ENCODE measurements at regions not wholly inside any gene's neighbourhood (a gene's known extent, or its start where the extent isn't known, plus 50 kb on each side); places are given as distances from the start of the nearest gene placed in this dataset.

GRCh38 chr6:145468534-145468933, 266.8 kb downstream of the EPM2A start:
- H4K20me1 ChIP-seq (ENCODE audit: control insufficient read depth, insufficient read depth, low read depth, low read length): no peaks in the 10 kb centered on the region

GRCh38 chr6:145469021-145469420, 266.3 kb downstream of the EPM2A start:
- TF ChIP-seq EZH2phosphoT487 (IDR thresholded peaks at IDR 0.05; ENCODE audit: borderline replicate concordance, low read length) (no peak), CTCF (IDR thresholded peaks at IDR 0.05; ENCODE audit: low read depth, low read length, poor library complexity, severe bottlenecking) (no peak)
- no peak overlapping the region for H3K4me2 ChIP-seq (ENCODE audit: low read length)
- H3K9me2 ChIP-seq (replicated peaks; ENCODE audit: control insufficient read depth, low read length): no peaks in the 10 kb centered on the region

More at GRCh38 chr6:145468534-145468933, 266.8 kb downstream of the EPM2A start:
- Histone ChIP-seq H3K27ac (ENCODE audit: low read depth, low read length) (no peak overlapping the region), H3K4me2 (ENCODE audit: low read length) (no peak overlapping the region), H3K4me3 (ENCODE audit: low read length) (no peak overlapping the region), H3K36me3 (ENCODE audit: control insufficient read depth, low read length) (no peaks in the 10 kb centered on the region), H3F3A (ENCODE audit: control insufficient read depth, insufficient read depth) (no peaks in the 10 kb centered on the region), H3K79me2 (ENCODE audit: control insufficient read depth, low read length) (no peaks in the 10 kb centered on the region), H3K9me3 (ENCODE audit: control insufficient read depth, insufficient read depth, low read length) (no peaks in the 10 kb centered on the region), H3K27me3 (ENCODE audit: control insufficient read depth, low read length) (no peaks in the 10 kb centered on the region), H3K9me2 (replicated peaks; ENCODE audit: control insufficient read depth, low read length) (no peaks in the 10 kb centered on the region), H3K4me1 (ENCODE audit: control insufficient read depth, low read length) (no peaks in the 10 kb centered on the region)
- TF ChIP-seq EZH2phosphoT487 (IDR thresholded peaks at IDR 0.05; ENCODE audit: borderline replicate concordance, low read length) (no peak), CTCF (IDR thresholded peaks at IDR 0.05; ENCODE audit: low read depth, low read length, poor library complexity, severe bottlenecking) (no peak)

GRCh38 chr6:145475794-145476396, 259.4 kb downstream of the EPM2A start:
- Histone ChIP-seq H4K20me1 (ENCODE audit: control insufficient read depth, insufficient read depth, low read depth, low read length) (no peaks in the 10 kb centered on the region), H3K79me2 (ENCODE audit: control insufficient read depth, low read length) (no peaks in the 10 kb centered on the region), H3K9me3 (ENCODE audit: control insufficient read depth, insufficient read depth, low read length) (no peaks in the 10 kb centered on the region), H3K9me2 (replicated peaks; ENCODE audit: control insufficient read depth, low read length) (no peaks in the 10 kb centered on the region), H3F3A (ENCODE audit: control insufficient read depth, insufficient read depth) (no peaks in the 10 kb centered on the region), H3K27me3 (ENCODE audit: control insufficient read depth, low read length) (no peaks in the 10 kb centered on the region), H3K27ac (ENCODE audit: low read depth, low read length) (no peak overlapping the region), H3K4me2 (ENCODE audit: low read length) (no peak overlapping the region), H3K4me3 (ENCODE audit: low read length) (no peak overlapping the region), H3K36me3 (ENCODE audit: control insufficient read depth, low read length) (no peaks in the 10 kb centered on the region), H3K4me1 (ENCODE audit: control insufficient read depth, low read length) (no peaks in the 10 kb centered on the region)
- no peak for TF ChIP-seq EZH2phosphoT487 (IDR thresholded peaks at IDR 0.05; ENCODE audit: borderline replicate concordance, low read length)
- no peak for TF ChIP-seq CTCF (IDR thresholded peaks at IDR 0.05; ENCODE audit: low read depth, low read length, poor library complexity, severe bottlenecking)

More at GRCh38 chr6:145469021-145469420, 266.3 kb downstream of the EPM2A start:
- no peak overlapping the region for H3K4me3 ChIP-seq (ENCODE audit: low read length)
- H3K27me3 ChIP-seq (ENCODE audit: control insufficient read depth, low read length): no peaks in the 10 kb centered on the region
- no peaks in the 10 kb centered on the region for H4K20me1 ChIP-seq (ENCODE audit: control insufficient read depth, insufficient read depth, low read depth, low read length)
- no peaks in the 10 kb centered on the region for H3K79me2 ChIP-seq (ENCODE audit: control insufficient read depth, low read length)
- no peaks in the 10 kb centered on the region for H3K9me3 ChIP-seq (ENCODE audit: control insufficient read depth, insufficient read depth, low read length)
- no peaks in the 10 kb centered on the region for H3F3A ChIP-seq (ENCODE audit: control insufficient read depth, insufficient read depth)
- H3K36me3 ChIP-seq (ENCODE audit: control insufficient read depth, low read length): no peaks in the 10 kb centered on the region
- H3K27ac ChIP-seq (ENCODE audit: low read depth, low read length): no peak overlapping the region
- no peaks in the 10 kb centered on the region for H3K4me1 ChIP-seq (ENCODE audit: control insufficient read depth, low read length)
